ENCODE measurements at regions not wholly inside any gene's neighbourhood (a gene's known extent, or its start where the extent isn't known, plus 50 kb on each side); places are given as distances from the start of the nearest gene placed in this dataset.

DNA sequence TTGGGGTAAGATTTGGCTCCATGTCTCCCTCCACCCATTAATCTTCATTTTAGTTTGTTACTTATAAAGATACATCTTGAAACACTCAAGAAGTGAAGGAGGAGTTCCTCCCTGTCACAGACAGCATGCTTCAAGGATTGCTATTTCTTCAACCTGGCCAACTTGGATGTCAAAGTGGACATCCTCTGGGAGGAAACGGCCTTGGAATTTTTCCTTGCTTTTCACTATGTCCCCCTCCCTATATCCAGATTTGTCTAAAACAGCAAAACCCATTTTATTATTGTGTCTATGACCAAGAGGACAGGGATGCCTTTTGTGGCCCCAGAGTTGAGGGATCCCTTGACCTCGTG, 242.9 kb downstream of the LPIN1 start:
- TF ChIP-seq, protein P1, sequence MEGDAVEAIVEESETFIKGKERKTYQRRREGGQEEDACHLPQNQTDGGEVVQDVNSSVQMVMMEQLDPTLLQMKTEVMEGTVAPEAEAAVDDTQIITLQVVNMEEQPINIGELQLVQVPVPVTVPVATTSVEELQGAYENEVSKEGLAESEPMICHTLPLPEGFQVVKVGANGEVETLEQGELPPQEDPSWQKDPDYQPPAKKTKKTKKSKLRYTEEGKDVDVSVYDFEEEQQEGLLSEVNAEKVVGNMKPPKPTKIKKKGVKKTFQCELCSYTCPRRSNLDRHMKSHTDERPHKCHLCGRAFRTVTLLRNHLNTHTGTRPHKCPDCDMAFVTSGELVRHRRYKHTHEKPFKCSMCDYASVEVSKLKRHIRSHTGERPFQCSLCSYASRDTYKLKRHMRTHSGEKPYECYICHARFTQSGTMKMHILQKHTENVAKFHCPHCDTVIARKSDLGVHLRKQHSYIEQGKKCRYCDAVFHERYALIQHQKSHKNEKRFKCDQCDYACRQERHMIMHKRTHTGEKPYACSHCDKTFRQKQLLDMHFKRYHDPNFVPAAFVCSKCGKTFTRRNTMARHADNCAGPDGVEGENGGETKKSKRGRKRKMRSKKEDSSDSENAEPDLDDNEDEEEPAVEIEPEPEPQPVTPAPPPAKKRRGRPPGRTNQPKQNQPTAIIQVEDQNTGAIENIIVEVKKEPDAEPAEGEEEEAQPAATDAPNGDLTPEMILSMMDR (IDR thresholded peaks at IDR 0.05), result no peak
- TF ChIP-seq EZH2 (IDR thresholded peaks at IDR 0.05; ENCODE audit: borderline replicate concordance, insufficient read depth, low read depth, low read length, poor library complexity, severe bottlenecking), result no peak

All from B cell (primary cell).